ENCODE measurements at regions not wholly inside any gene's neighbourhood (a gene's known extent, or its start where the extent isn't known, plus 50 kb on each side); places are given as distances from the start of the nearest gene placed in this dataset.

GRCh38 chr6:144549837-144550747 is 265.0 kb downstream of the UTRN start:
- no peak overlapping the region for H3K27ac Mint-ChIP-seq
- intact Hi-C loops (cut with micrococcal nuclease): no loop called here
- no peaks in the 10 kb centered on the region for H3K27me3 Mint-ChIP-seq
- H3K9me3 Mint-ChIP-seq (ENCODE audit: insufficient read depth): no peaks in the 10 kb centered on the region
- H3K4me2 ChIP-seq (replicated peaks; ENCODE audit: low read depth, low read length, poor library complexity, severe bottlenecking): no peak overlapping the region
- 90% methylated on average over 2 of the region's 5 CpGs for WGBS (ENCODE audit: insufficient coverage)
- H2AFZ ChIP-seq (ENCODE audit: insufficient read depth, low read depth, low read length, poor library complexity, severe bottlenecking): no peak overlapping the region
- ATAC-seq (ENCODE audit: low read depth) (no peak), DNase-seq (no peak)
- ChIA-PET POLR2A (no interaction called here), CTCF (interaction anchor here (0.7 kb wide), 1 partner anchor 288 kb away, joined by 4 read pairs; no protein-coding TSS in a partner anchor)
- H3K27ac ChIP-seq (ENCODE audit: low read length in 2 of 2): no peak overlapping the region
- no peak overlapping the region for H3K4me3 Mint-ChIP-seq
- no peaks in the 10 kb centered on the region for H3K79me2 ChIP-seq (ENCODE audit: control insufficient read depth, insufficient read depth, low read length)
- TF ChIP-seq CTCF (IDR thresholded peaks at IDR 0.05) (no peak), EZH2 (IDR thresholded peaks at IDR 0.05; ENCODE audit: borderline replicate concordance, insufficient read depth, low read depth, low read length, poor library complexity, severe bottlenecking) (no peak)
- H4K20me1 ChIP-seq (ENCODE audit: control insufficient read depth, insufficient read depth, low read length, poor library complexity, severe bottlenecking): no peaks in the 10 kb centered on the region
- no peaks in the 10 kb centered on the region for H3K27me3 ChIP-seq (replicated peaks in 1 of 4; ENCODE audit: control extremely low read depth in 1 of 4, control insufficient read depth in 3 of 4, insufficient read depth in 4 of 4, low read length in 3 of 4)
- H3K9me3 ChIP-seq (ENCODE audit: control extremely low read depth in 1 of 3, control insufficient read depth in 2 of 3, insufficient read depth in 1 of 3, low read length in 2 of 3): no peaks in the 10 kb centered on the region
- H3K4me1 ChIP-seq (ENCODE audit: control insufficient read depth in 2 of 2, insufficient read depth in 2 of 2, low read length in 2 of 2): no peaks in the 10 kb centered on the region
- H3K4me3 ChIP-seq (ENCODE audit: control extremely low read depth in 1 of 5, extremely low read depth in 1 of 5, insufficient read depth in 1 of 5, low read depth in 2 of 5, low read length in 4 of 5): no peak overlapping the region
- no peaks in the 10 kb centered on the region for H3K4me1 Mint-ChIP-seq
- H3K9ac ChIP-seq (ENCODE audit: low read length): no peak overlapping the region
- peaks cover 34 to 81% of the 10 kb centered on the region in 2 experiments for H3K36me3 ChIP-seq (replicated peaks in 1 of 2; ENCODE audit: control extremely low read depth in 1 of 2, control insufficient read depth in 1 of 2, extremely low read depth in 1 of 2, insufficient read depth in 2 of 2, low read length in 1 of 2)

- no peak overlapping the region for H3K27ac Mint-ChIP-seq
- H3K4me1 Mint-ChIP-seq: no peaks in the 10 kb centered on the region
- H3K4me3 Mint-ChIP-seq: no peak overlapping the region
- Histone ChIP-seq H3K4me3 (ENCODE audit: control extremely low read depth in 1 of 5, extremely low read depth in 1 of 5, insufficient read depth in 1 of 5, low read depth in 2 of 5, low read length in 4 of 5) (no peak overlapping the region), H3K9ac (ENCODE audit: low read length) (no peak overlapping the region), H3K4me1 (ENCODE audit: control insufficient read depth in 2 of 2, insufficient read depth in 2 of 2, low read length in 2 of 2) (no peaks in the 10 kb centered on the region), H3K9me3 (ENCODE audit: control extremely low read depth in 1 of 3, control insufficient read depth in 2 of 3, insufficient read depth in 1 of 3, low read length in 2 of 3) (no peaks in the 10 kb centered on the region), H3K36me3 (replicated peaks in 1 of 2; ENCODE audit: control extremely low read depth in 1 of 2, control insufficient read depth in 1 of 2, extremely low read depth in 1 of 2, insufficient read depth in 2 of 2, low read length in 1 of 2) (peaks cover 36 to 86% of the 10 kb centered on the region in 2 experiments), H2AFZ (ENCODE audit: insufficient read depth, low read depth, low read length, poor library complexity, severe bottlenecking) (no peak overlapping the region), H3K4me2 (replicated peaks; ENCODE audit: low read depth, low read length, poor library complexity, severe bottlenecking) (no peak overlapping the region), H4K20me1 (ENCODE audit: control insufficient read depth, insufficient read depth, low read length, poor library complexity, severe bottlenecking) (no peaks in the 10 kb centered on the region), H3K27ac (ENCODE audit: low read length in 2 of 2) (no peak overlapping the region), H3K79me2 (ENCODE audit: control insufficient read depth, insufficient read depth, low read length) (no peaks in the 10 kb centered on the region), H3K27me3 (replicated peaks in 1 of 4; ENCODE audit: control extremely low read depth in 1 of 4, control insufficient read depth in 3 of 4, insufficient read depth in 4 of 4, low read length in 3 of 4) (no peaks in the 10 kb centered on the region)
- TF ChIP-seq EZH2 (IDR thresholded peaks at IDR 0.05; ENCODE audit: borderline replicate concordance, insufficient read depth, low read depth, low read length, poor library complexity, severe bottlenecking): no peak
- TF ChIP-seq CTCF (IDR thresholded peaks at IDR 0.05): no peak
- no peaks in the 10 kb centered on the region for H3K27me3 Mint-ChIP-seq
- ATAC-seq (ENCODE audit: low read depth) (no peak), DNase-seq (no peak)
- ChIA-PET POLR2A (no interaction called here), CTCF (interaction anchor here (0.9 kb wide), 1 partner anchor 12 kb away, joined by 3 read pairs; no protein-coding TSS in a partner anchor)
- intact Hi-C loops (cut with micrococcal nuclease): no loop called here
- 100% methylated on average over 1 of the region's 1 CpG for WGBS (ENCODE audit: insufficient coverage)
- no peaks in the 10 kb centered on the region for H3K9me3 Mint-ChIP-seq (ENCODE audit: insufficient read depth)
Measured at GRCh38 chr6:144551339-144551738, 266.2 kb downstream of the UTRN start.
